ENCODE measurements at regions not wholly inside any gene's neighbourhood (a gene's known extent, or its start where the extent isn't known, plus 50 kb on each side); places are given as distances from the start of the nearest gene placed in this dataset.

DNA sequence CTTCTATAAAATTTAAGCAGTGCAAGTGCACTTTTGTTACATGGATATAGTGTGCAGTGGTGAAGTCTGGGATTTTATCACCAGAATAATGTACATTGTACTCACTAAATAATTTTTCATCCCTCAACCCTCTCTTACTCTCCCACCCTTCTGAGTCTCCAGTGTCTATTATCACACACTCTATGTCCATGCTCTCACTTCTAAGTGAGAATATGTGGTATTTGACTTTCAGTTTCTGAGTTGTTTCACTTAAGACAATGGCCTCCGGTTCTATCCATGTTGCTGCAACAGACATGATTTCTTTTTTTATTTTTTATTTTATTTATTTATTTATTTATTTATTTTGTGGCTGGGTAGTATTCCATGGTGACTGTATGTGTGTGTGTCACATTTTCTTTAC is 855.9 kb upstream of the PHF14 start:
- Histone ChIP-seq H3K27ac (ENCODE audit: extremely low read depth, low read depth, low read length) (no peak overlapping the region), H3K9me3 (ENCODE audit: control insufficient read depth, insufficient read depth, low read depth, low read length) (no peaks in the 10 kb centered on the region), H3K36me3 (ENCODE audit: control insufficient read depth in 2 of 2, insufficient read depth in 1 of 2, low read length in 2 of 2) (no peaks in the 10 kb centered on the region), H3K4me1 (ENCODE audit: control insufficient read depth, insufficient read depth, low read length) (no peaks in the 10 kb centered on the region), H3K4me3 (ENCODE audit: low read depth, low read length) (no peak overlapping the region)
- CTCF ChIA-PET: no interaction called here
- TF ChIP-seq, protein P1, sequence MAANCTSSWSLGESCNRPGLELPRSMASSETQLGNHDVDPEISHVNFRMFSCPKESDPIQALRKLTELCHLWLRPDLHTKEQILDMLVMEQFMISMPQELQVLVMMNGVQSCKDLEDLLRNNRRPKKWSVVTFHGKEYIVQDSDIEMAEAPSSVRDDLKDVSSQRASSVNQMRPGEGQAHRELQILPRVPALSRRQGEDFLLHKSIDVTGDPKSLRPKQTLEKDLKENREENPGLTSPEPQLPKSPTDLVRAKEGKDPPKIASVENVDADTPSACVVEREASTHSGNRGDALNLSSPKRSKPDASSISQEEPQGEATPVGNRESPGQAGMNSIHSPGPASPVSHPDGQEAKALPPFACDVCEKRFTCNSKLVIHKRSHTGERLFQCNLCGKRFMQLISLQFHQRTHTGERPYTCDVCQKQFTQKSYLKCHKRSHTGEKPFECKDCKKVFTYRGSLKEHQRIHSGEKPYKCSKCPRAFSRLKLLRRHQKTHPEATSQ (tag by site-specific recombination; IDR thresholded peaks at IDR 0.05): no peak
- no peak for TF ChIP-seq ZNF660 (tag by site-specific recombination; IDR thresholded peaks at IDR 0.05)
- TF ChIP-seq OSR2 (tag by site-specific recombination; IDR thresholded peaks at IDR 0.05): no peak
- TF ChIP-seq YY2 (tag by site-specific recombination; IDR thresholded peaks at IDR 0.05): no peak
- no peak for TF ChIP-seq ZNF530 (tag by site-specific recombination; IDR thresholded peaks at IDR 0.05; ENCODE audit: low read depth)
- TF ChIP-seq ZNF521 (tag by site-specific recombination; IDR thresholded peaks at IDR 0.05): no peak
- TF ChIP-seq ZNF112 (tag by site-specific recombination; IDR thresholded peaks at IDR 0.05): no peak
- TF ChIP-seq ZNF473 (tag by site-specific recombination; IDR thresholded peaks at IDR 0.05): no peak
- TF ChIP-seq, protein P2, sequence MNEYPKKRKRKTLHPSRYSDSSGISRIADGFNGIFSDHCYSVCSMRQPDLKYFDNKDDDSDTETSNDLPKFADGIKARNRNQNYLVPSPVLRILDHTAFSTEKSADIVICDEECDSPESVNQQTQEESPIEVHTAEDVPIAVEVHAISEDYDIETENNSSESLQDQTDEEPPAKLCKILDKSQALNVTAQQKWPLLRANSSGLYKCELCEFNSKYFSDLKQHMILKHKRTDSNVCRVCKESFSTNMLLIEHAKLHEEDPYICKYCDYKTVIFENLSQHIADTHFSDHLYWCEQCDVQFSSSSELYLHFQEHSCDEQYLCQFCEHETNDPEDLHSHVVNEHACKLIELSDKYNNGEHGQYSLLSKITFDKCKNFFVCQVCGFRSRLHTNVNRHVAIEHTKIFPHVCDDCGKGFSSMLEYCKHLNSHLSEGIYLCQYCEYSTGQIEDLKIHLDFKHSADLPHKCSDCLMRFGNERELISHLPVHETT (tag by site-specific recombination; IDR thresholded peaks at IDR 0.05): no peak
- TF ChIP-seq ZBTB20 (tag by site-specific recombination; IDR thresholded peaks at IDR 0.05): no peak
- TF ChIP-seq ZNF585B (tag by site-specific recombination; IDR thresholded peaks at IDR 0.05): no peak
- TF ChIP-seq, protein P3, sequence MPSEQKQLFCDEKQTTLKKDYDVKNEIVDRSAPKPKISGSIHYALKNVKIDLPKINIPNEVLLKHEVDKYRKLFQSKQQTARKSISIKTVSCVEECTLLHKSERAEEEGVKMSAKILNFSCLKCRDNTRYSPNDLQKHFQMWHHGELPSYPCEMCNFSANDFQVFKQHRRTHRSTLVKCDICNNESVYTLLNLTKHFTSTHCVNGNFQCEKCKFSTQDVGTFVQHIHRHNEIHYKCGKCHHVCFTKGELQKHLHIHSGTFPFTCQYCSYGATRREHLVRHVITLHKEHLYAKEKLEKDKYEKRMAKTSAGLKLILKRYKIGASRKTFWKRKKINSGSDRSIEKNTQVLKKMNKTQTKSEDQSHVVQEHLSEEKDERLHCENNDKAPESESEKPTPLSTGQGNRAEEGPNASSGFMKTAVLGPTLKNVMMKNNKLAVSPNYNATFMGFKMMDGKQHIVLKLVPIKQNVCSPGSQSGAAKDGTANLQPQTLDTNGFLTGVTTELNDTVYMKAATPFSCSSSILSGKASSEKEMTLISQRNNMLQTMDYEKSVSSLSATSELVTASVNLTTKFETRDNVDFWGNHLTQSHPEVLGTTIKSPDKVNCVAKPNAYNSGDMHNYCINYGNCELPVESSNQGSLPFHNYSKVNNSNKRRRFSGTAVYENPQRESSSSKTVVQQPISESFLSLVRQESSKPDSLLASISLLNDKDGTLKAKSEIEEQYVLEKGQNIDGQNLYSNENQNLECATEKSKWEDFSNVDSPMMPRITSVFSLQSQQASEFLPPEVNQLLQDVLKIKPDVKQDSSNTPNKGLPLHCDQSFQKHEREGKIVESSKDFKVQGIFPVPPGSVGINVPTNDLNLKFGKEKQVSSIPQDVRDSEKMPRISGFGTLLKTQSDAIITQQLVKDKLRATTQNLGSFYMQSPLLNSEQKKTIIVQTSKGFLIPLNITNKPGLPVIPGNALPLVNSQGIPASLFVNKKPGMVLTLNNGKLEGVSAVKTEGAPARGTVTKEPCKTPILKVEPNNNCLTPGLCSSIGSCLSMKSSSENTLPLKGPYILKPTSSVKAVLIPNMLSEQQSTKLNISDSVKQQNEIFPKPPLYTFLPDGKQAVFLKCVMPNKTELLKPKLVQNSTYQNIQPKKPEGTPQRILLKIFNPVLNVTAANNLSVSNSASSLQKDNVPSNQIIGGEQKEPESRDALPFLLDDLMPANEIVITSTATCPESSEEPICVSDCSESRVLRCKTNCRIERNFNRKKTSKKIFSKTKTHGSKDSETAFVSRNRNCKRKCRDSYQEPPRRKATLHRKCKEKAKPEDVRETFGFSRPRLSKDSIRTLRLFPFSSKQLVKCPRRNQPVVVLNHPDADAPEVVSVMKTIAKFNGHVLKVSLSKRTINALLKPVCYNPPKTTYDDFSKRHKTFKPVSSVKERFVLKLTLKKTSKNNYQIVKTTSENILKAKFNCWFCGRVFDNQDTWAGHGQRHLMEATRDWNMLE (tag by site-specific recombination; conservative IDR thresholded peaks at IDR 0.05; ENCODE audit: low read depth): no peak
- TF ChIP-seq ZNF501 (tag by site-specific recombination; IDR thresholded peaks at IDR 0.05): no peak
- TF ChIP-seq ZNF133 (tag by site-specific recombination; IDR thresholded peaks at IDR 0.05): no peak
- TF ChIP-seq ZNF121 (tag by site-specific recombination; IDR thresholded peaks at IDR 0.05): no peak
- no peak for TF ChIP-seq ZNF350 (tag by site-specific recombination; IDR thresholded peaks at IDR 0.05)
- TF ChIP-seq KLF10 (tag by site-specific recombination; IDR thresholded peaks at IDR 0.05): no peak
- TF ChIP-seq, protein P4, sequence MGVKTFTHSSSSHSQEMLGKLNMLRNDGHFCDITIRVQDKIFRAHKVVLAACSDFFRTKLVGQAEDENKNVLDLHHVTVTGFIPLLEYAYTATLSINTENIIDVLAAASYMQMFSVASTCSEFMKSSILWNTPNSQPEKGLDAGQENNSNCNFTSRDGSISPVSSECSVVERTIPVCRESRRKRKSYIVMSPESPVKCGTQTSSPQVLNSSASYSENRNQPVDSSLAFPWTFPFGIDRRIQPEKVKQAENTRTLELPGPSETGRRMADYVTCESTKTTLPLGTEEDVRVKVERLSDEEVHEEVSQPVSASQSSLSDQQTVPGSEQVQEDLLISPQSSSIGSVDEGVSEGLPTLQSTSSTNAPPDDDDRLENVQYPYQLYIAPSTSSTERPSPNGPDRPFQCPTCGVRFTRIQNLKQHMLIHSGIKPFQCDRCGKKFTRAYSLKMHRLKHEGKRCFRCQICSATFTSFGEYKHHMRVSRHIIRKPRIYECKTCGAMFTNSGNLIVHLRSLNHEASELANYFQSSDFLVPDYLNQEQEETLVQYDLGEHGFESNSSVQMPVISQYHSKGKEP (tag by site-specific recombination; IDR thresholded peaks at IDR 0.05): no peak
- POLR2A ChIA-PET: no interaction called here

All from HEK293 (cell line).